ENCODE measurements at regions not wholly inside any gene's neighbourhood (a gene's known extent, or its start where the extent isn't known, plus 50 kb on each side); places are given as distances from the start of the nearest gene placed in this dataset.

GRCh38 chr18:6521803-6522418 lies 107.2 kb upstream of the L3MBTL4 start:
- H3K4me2 ChIP-seq (ENCODE audit: insufficient read depth, low read length) = no peak overlapping the region
- H3K4me3 ChIP-seq = no peak overlapping the region
- no peak overlapping the region for H3K9ac ChIP-seq (ENCODE audit: insufficient read depth in 1 of 2, low read depth in 2 of 2, low read length in 2 of 2)
- no peaks in the 10 kb centered on the region for H3K9me3 ChIP-seq (replicated peaks; ENCODE audit: control insufficient read depth, insufficient read depth, low read depth, low read length)
- peak; percentile 84 for ATAC-seq
- BruUV-seq (replicated peaks) = no TSS peak
- in situ Hi-C loops (cut with MboI) = no loop called here
- ChIA-PET POLR2A (no interaction called here), CTCF (ENCODE audit: low intra/inter-chr PET ratio) (interaction anchor here (0.7 kb wide), 1 partner anchor 1449 kb away, joined by 4 read pairs; no protein-coding TSS in a partner anchor)
- no peaks in the 10 kb centered on the region for H3K36me3 ChIP-seq (ENCODE audit: control insufficient read depth, insufficient read depth, low read length)
- 0% methylated on average over 1 of the region's 1 CpG for WGBS (ENCODE audit: insufficient coverage, low coverage, missing lambda C conversion rate)
- H3K4me1 ChIP-seq (replicated peaks in 1 of 2; ENCODE audit: control insufficient read depth in 2 of 2, insufficient read depth in 2 of 2, low read length in 2 of 2) = no peaks in the 10 kb centered on the region
- H4K20me1 ChIP-seq (replicated peaks; ENCODE audit: control insufficient read depth, insufficient read depth, low read length) = no peaks in the 10 kb centered on the region
- no peaks in the 10 kb centered on the region for H3K27me3 ChIP-seq (ENCODE audit: control insufficient read depth in 2 of 2, insufficient read depth in 2 of 2, low read length in 2 of 2)
- peak; percentile 40 to 61 (median 53) for DNase-seq (ENCODE audit: extremely low read depth in 1 of 4, low spot score in 3 of 4)
- H3K27ac ChIP-seq (ENCODE audit: extremely low read depth, low read depth, low read length) = no peak overlapping the region
- intact Hi-C loops (cut with micrococcal nuclease) = loop anchor here (5.0 kb wide), 1 partner anchor 645 kb away; no protein-coding TSS in a partner anchor
- FAIRE-seq = peak; percentile 85
- no peaks in the 10 kb centered on the region for H3K79me2 ChIP-seq (ENCODE audit: control insufficient read depth, insufficient read depth, low read length)
- no peak overlapping the region for H2AFZ ChIP-seq (ENCODE audit: low read depth, low read length)
- H3K9me1 ChIP-seq (ENCODE audit: control insufficient read depth, insufficient read depth, low read length) = no peaks in the 10 kb centered on the region
- TF ChIP-seq SMC3 (conservative IDR thresholded peaks at IDR 0.05; ENCODE audit: insufficient read depth, low read depth, low read length) (peak; percentile 75), ZNF121 (CRISPR knock-in tag; conservative IDR thresholded peaks at IDR 0.05) (no peak), ETS2 (tag; IDR thresholded peaks at IDR 0.05; ENCODE audit: borderline replicate concordance, poor library complexity, severe bottlenecking) (no peak), TEAD2 (tag; IDR thresholded peaks at IDR 0.05) (no peak), FUS (optimal IDR thresholded peaks at IDR 0.05; ENCODE audit: low read depth, low read length) (no peak), TAF7 (tag; IDR thresholded peaks at IDR 0.05) (no peak), KLF16 (IDR thresholded peaks at IDR 0.05) (peak; percentile 60; the same call in 1 of the 2 replicates), E2F5 (CRISPR knock-in tag; IDR thresholded peaks at IDR 0.05) (no peak), ZNF584 (CRISPR knock-in tag; IDR thresholded peaks at IDR 0.05; ENCODE audit: low read depth) (no peak), RAD21 (CRISPR knock-in tag; conservative IDR thresholded peaks at IDR 0.05 in 1 of 2, IDR thresholded peaks at IDR 0.05 in 1 of 2) (peak in 1 of 2 experiments; percentile 78; a peak in 3 of 4 replicates), NR2C1 (IDR thresholded peaks at IDR 0.05) (no peak), NR2C1 (tag; IDR thresholded peaks at IDR 0.05) (no peak)
- TF ChIP-seq, protein P1, sequence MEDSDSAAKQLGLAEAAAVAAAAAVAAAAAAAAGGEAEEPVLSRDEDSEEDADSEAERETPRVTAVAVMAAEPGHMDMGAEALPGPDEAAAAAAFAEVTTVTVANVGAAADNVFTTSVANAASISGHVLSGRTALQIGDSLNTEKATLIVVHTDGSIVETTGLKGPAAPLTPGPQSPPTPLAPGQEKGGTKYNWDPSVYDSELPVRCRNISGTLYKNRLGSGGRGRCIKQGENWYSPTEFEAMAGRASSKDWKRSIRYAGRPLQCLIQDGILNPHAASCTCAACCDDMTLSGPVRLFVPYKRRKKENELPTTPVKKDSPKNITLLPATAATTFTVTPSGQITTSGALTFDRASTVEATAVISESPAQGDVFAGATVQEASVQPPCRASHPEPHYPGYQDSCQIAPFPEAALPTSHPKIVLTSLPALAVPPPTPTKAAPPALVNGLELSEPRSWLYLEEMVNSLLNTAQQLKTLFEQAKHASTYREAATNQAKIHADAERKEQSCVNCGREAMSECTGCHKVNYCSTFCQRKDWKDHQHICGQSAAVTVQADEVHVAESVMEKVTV (CRISPR knock-in tag; IDR thresholded peaks at IDR 0.05) = 0 out of 2 replicates have a peak, but pooled peaks have one; percentile 21
- TF ChIP-seq, protein P2, sequence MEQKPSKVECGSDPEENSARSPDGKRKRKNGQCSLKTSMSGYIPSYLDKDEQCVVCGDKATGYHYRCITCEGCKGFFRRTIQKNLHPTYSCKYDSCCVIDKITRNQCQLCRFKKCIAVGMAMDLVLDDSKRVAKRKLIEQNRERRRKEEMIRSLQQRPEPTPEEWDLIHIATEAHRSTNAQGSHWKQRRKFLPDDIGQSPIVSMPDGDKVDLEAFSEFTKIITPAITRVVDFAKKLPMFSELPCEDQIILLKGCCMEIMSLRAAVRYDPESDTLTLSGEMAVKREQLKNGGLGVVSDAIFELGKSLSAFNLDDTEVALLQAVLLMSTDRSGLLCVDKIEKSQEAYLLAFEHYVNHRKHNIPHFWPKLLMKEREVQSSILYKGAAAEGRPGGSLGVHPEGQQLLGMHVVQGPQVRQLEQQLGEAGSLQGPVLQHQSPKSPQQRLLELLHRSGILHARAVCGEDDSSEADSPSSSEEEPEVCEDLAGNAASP (IDR thresholded peaks at IDR 0.05) = no peak
- TF ChIP-seq, protein P3, sequence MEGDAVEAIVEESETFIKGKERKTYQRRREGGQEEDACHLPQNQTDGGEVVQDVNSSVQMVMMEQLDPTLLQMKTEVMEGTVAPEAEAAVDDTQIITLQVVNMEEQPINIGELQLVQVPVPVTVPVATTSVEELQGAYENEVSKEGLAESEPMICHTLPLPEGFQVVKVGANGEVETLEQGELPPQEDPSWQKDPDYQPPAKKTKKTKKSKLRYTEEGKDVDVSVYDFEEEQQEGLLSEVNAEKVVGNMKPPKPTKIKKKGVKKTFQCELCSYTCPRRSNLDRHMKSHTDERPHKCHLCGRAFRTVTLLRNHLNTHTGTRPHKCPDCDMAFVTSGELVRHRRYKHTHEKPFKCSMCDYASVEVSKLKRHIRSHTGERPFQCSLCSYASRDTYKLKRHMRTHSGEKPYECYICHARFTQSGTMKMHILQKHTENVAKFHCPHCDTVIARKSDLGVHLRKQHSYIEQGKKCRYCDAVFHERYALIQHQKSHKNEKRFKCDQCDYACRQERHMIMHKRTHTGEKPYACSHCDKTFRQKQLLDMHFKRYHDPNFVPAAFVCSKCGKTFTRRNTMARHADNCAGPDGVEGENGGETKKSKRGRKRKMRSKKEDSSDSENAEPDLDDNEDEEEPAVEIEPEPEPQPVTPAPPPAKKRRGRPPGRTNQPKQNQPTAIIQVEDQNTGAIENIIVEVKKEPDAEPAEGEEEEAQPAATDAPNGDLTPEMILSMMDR (IDR thresholded peaks at IDR 0.05 in 2 of 3, conservative IDR thresholded peaks at IDR 0.05 in 1 of 3; ENCODE audit: insufficient read depth in 2 of 3, low read depth in 1 of 3, low read length in 3 of 3) = peak; percentile 52 to 79 (median 71)
